GM21423 (cell line): ENCODE measurements at regions not wholly inside any gene's neighbourhood (a gene's known extent, or its start where the extent isn't known, plus 50 kb on each side); places are given as distances from the start of the nearest gene placed in this dataset.
"Not testable (repeated sequence)": the region's sequence is repeated elsewhere in the genome, so short reads cannot be mapped to it uniquely, and the experiment has no call there.

Source experiments
- ATAC-seq: cut with Tn5 transposase; IDR thresholded peaks from one replicate; pipeline ENCODE4 v1.9.1; 2021; ENCODE audit warnings: mild to moderate bottlenecking, moderate library complexity; ENCODE audit not compliant: unreplicated experiment

DNA sequence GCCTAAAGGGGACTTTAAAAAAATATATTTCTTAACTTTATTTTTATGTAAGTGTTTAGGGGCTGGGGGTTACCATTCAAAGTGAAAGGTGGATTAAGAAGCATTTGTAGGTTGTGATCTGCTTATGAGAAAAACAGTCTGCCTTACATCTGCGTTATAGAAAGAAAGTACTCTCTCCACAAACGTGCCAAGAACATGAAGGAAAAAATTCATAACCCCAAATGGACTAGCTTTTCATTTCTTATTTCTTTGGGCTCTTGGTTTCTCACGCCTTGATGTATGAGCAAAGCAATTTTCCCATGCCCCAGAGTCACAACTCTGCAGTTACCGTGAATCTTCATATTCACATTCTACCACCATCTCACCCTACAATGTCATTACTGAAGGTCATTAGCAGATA is 1165.1 kb upstream of the ADGRL4 start:
- no peak for ATAC-seq

DNA sequence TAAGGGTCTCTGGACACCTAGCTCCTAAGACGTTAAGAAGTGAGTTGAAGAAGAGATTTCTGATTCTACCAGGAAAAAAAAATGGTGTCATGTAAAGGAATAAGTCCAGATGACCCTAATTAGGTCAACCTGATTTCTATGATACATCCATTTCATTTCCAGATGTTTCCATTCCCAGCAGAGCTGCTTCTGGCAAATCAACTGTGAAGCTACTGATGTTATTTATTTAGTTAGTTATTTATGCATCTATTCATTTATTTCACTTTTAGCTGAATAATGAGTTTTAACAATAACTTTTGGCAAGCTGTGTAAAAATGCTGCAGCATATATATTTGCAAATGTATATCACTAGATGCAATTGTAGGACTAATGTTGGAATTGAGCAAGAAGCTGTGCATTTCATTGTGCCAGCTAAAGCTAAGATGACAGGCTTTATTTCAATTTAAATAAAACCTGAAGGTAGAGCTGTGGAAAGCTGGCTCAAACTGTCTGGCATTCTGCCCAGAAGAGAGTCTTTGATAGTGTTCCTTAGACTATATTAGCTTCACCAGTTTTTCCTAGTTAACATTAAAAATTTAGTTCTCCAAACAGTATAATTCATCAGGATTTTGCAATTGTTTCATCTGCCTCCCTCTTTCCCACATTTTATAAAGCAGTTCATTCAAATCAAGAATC is 1164.4 kb upstream of the ADGRL4 start:
- no peak for ATAC-seq

GRCh38 chr1:80164150-80164549 is 1157.6 kb upstream of the ADGRL4 start:
- ATAC-seq: no peak

- no peak for ATAC-seq
Measured at GRCh38 chr1:80163686-80164085, 1157.2 kb upstream of the ADGRL4 start.

DNA sequence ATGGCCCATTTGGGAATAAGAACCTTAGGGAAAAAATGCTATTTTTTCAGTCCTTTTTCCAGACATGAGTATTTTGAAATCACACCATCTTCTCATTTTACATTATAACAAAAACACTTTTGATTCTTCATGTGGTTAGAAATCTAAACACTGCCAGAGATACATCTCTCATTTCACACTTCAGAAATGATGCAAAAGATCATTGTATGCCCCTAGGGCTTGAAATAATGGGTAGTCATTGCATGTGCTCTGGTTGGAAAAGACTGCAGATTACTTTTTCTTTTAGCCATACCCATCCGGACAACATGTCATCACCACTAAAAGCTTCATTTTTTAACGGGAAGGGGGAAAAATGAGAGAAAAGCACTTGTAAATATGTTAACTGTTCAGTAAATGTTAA is 1152.2 kb upstream of the ADGRL4 start:
- no peak for ATAC-seq

DNA sequence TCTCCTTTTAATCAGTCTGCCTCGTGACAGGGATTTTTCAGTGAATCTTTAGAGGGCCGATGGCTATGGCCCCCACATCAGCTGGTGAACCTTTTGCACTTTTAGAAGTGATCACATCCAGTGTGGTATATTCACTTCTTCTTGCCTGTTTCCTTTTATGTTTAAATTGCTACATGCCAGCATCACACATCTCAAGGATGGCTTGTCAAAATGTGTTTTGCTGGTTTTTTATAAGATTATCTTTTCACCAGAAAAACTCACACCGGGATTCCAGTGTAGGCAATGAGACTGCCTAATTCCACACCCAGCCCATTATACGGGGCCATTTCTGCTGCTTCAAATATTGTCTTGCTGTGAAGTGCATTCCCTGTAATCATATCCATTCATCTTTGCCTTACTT is 1151.7 kb upstream of the ADGRL4 start:
- no peak for ATAC-seq

- ATAC-seq: no peak
Measured at GRCh38 chr1:80155371-80155770, 1148.8 kb upstream of the ADGRL4 start.

- ATAC-seq: no peak
Measured at GRCh38 chr1:80154176-80154575, 1147.6 kb upstream of the ADGRL4 start.

DNA sequence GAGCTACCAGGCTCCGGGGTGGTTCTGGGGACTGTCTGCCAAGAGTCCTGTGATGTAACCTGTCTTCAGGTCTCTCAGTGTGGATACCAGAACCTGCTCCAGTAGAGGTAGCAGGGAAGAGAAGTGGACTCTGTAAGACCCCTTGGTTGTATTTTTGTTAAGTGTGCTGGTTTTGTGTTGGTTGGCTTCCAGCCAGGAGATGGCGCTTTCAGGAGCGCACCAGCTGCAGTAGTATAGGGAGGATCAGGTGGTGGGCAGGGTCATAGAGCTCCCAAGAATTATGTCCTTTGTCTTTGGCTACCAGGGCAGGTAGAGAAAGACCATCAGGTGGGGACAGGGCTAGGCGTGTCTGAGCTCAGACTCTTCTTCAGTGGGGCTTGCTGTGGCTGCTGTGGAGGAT is 1147.2 kb upstream of the ADGRL4 start:
- no peak for ATAC-seq

GRCh38 chr1:80143361-80143760 is 1136.8 kb upstream of the ADGRL4 start:
- ATAC-seq: no peak

DNA sequence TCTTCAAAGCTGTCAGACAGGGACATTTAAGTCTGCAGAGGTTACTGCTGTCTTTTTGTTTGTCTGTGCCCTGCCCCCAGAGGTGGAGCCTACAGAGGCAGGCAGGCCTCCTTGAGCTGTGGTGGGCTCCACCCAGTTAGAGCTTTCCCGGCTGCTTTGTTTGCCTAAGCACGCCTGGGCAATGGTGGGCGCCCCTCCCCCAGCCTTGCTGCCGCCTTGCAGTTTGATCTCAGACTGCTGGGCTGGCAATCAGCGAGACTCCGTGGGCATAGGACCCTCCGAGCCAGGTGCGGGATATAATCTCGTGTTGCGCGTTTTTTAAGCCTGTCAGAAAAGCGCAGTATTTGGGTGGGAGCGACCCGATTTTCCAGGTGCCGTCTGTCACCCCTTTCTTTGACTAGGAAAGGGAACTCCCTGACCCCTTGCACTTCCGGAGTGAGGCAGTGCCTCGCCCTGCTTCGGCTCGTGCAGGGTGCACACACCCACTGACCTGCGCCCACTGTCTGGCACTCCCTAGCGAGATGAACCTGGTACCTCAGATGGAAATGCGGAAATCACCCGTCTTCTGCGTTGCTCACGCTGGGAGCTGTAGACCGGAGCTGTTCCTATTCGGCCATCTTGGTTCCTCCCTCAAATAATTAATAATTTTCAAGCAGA is 1131.5 kb upstream of the ADGRL4 start:
- not testable (repeated sequence) for ATAC-seq

GRCh38 chr1:80113168-80114038 is 1106.9 kb upstream of the ADGRL4 start:
- no peak for ATAC-seq

DNA sequence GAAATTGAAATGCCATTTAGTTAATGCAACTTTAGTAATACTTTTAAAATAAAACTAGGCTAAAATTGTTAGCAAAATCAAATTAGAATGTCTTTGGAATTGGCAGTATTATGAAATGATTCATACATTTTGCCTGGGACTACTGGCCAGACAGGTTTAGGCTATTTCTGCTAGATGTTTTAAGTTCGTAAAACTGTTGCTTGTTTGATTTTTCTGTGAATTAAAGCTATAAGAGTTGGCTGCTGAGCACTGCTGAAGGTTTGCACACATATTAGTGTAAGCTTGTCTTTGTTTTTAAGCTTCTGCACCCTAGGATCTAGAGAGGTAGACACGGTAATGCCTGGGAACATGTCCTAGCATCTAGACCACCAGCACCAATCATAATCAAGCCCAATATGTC is 1094.6 kb upstream of the ADGRL4 start:
- ATAC-seq: no peak

GRCh38 chr1:80099713-80100112 is 1093.2 kb upstream of the ADGRL4 start:
- ATAC-seq: no peak

DNA sequence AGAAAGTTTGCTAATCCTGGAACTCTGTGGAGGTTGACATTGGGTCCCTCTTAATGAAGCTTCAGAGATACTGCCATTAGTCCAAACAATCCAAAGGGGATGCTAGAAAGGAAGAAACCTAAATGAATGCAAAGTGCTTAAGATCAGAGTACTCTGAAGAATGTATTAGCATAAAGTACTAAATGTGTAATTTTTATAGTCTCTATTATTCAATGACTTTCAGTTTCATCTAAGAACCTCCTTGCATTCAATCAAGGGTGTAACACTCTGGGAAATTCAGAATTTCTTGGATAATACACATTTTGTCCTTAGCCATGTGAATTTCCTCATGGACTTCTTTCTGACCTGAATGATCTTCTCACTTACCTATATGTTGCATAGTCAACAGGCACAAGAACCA is 1078.5 kb upstream of the ADGRL4 start:
- ATAC-seq: no peak

DNA sequence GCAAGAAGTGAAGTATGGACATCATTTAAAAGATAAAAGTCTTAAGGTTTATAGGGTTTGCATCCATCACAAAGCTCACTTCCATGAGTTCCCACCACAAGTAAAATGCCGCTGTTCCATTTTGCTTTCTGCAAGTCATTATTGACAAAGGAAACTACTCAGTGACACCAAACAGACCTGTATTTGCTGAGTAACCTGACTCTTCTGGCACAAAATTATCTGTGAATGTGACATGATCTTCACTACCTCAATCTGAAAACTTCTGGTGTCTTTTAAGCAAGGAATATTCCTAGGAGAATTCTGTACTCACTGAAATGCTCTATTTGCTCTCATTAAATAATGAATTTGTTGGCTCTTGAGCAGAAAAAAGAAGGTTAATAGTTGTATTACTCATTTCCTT is 1077.4 kb upstream of the ADGRL4 start:
- ATAC-seq: no peak

DNA sequence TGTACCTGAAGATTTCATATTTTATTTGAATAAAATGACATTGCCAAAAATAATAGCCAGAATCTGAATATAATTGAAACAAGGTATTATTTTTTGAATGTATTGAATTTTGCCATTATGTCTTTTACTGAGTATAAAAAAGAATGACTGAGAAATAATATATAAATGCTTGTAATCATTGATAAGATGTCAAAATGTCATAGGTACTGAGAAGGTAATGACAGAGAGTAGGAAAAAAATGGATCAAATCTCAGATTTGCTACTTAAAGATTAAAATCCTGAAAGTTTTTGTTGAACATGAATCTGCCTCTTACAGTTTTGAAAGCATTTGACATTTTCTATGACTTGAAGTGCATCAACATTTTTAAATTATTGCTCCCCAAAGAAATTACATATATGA is 1069.9 kb upstream of the ADGRL4 start:
- ATAC-seq: no peak

GRCh38 chr1:80075351-80075750 is 1068.8 kb upstream of the ADGRL4 start:
- no peak for ATAC-seq

- ATAC-seq: no peak
Measured at GRCh38 chr1:80072563-80072962, 1066.0 kb upstream of the ADGRL4 start.

DNA sequence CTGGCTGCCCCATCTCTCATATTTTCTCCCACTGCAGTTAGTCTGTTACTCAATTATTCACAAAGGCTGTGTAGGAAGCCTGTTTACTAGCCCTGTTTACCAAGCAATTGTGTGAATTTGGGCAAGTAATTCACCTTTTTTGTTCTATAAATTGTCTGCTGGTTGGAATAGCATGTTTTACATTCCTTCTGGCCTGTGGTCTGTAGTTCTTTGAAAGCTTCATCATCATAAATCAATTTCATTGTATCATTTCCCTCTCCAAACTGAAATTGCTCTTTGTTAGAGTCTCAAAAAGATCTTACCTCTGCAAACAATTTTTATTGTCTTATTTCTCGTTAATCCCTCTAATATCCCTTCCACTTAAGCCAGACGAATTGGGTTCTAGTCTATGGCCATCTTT is 1059.5 kb upstream of the ADGRL4 start:
- no peak for ATAC-seq

- no peak for ATAC-seq
Measured at GRCh38 chr1:80064524-80064923, 1058.0 kb upstream of the ADGRL4 start.

DNA sequence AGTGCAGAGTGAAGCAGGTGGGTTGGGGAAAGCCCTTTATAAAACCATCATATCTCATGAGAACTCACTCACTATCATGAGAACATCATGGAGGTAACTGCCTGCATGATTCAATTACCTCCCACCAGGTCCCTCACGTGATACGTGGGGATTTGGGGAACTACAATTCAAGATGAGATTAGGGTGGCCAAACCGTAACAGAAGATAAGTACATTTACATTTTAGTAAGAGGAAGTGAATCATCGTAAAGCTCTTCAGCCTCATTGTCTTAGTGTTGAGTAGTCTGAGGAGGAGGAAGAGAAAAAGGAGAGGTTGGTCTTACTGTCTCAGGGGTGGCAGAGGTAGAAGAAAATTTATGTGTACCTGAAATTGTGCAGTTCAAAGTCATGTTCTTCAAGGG is 1053.4 kb upstream of the ADGRL4 start:
- no peak for ATAC-seq
